GOT3 (cell line): ENCODE measurements at regions not wholly inside any gene's neighbourhood (a gene's known extent, or its start where the extent isn't known, plus 50 kb on each side); places are given as distances from the start of the nearest gene placed in this dataset.
"Not testable (repeated sequence)": the region's sequence is repeated elsewhere in the genome, so short reads cannot be mapped to it uniquely, and the experiment has no call there.

Experiments
- DNase-seq: peaks from one replicate; lab custom pipeline; 2025; ENCODE audit warnings: mixed read lengths; lab: John Stamatoyannopoulos, UW

DNA sequence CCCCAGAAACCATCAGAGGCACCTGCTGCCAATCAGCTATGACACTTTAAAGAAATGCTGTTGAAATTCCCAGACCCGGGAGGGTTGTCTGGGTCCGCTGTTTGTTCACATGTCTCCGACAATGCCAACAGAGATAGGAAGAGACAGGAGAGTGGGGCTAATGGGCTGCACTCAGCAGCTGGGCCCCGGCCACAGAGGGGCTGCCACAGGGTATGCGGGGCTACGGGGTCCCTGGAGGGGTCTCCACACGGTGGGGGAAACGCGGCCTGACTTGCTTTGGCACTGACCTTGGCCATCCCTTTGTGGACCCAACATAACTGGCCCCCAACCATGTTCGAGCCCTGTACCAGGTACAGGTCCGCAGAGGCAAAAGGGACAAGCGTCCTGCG is 121.0 kb upstream of the PPP1R26 start:
- DNase-seq, result no peak

DNA sequence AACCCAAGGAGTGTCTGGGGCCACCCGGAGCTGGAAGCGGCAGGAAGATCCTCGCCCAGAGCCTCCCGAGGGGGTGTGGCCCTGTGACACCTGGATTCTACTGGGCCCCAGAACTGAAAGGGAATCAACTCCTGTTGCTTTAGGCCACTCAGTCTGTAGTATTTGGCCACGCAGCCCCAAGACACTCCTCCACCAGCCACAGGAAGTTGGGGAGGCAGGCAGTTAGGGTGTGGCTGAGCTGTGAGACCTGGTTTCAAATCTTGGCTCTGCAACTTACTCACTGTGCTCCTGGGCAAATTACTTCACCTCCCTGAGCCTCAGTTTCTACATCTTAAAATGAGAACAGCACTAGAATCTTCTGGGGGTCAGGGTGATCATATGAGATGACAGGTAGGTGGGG is 119.8 kb upstream of the PPP1R26 start:
- DNase-seq, result no peak

DNA sequence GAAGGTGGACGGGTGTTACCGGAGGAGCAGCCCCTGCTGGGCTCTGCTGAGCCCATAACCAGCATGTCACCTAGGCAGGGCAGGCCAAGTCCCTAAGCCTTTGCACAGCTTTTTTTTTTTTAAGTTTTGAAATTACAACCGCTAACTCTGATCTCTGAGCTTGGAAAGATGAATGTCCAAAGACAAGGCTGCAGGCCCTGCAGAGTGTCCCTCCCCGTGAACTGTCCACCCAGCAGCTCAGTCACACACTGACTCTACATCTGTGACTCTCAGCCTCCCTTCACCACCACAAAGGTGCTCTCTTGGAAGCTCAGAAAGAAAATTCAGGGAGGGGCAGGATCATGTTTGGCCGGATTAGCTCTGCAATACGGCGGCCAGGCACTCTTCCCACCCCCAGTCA is 119.0 kb upstream of the PPP1R26 start:
- DNase-seq, result no peak

DNA sequence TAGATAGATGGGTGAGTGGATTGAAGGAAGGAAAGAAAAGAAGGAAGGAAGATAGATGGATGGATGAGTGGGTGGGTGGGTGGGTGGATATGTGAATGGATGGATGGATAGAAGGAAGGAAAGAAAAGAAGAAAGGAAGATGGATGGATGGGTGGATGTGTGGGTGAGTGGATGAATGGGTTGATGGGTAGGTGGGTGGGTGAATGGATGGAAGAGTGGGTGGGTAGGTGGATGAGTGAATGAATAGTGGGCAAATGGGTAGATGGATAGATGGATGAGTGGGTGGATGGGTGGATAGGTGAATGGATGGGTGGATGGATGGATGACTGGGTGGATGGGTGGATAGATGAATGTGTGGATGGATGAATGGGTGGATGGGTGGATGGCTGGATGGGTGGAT is 117.9 kb upstream of the PPP1R26 start:
- not testable (repeated sequence) for DNase-seq

DNA sequence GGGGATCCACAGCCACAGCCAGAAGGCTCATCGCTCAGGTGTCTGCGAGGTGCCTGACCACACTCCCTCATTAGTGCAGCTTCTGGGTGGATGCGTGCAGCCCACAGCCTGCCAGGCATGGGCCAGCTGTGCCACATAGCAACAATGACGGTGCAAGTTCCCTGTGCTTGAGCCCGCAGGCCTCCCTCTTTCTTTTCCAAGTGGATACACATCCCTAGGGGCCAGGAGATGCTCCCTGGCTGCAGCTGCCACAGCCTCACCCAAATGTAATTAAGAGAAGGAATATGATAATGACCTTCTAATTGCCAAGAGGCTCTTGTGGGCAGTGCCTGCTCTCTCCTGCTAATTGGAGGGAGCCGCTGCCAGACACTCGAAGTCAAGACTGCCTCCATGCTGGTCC is 116.0 kb upstream of the PPP1R26 start:
- no peak for DNase-seq

DNA sequence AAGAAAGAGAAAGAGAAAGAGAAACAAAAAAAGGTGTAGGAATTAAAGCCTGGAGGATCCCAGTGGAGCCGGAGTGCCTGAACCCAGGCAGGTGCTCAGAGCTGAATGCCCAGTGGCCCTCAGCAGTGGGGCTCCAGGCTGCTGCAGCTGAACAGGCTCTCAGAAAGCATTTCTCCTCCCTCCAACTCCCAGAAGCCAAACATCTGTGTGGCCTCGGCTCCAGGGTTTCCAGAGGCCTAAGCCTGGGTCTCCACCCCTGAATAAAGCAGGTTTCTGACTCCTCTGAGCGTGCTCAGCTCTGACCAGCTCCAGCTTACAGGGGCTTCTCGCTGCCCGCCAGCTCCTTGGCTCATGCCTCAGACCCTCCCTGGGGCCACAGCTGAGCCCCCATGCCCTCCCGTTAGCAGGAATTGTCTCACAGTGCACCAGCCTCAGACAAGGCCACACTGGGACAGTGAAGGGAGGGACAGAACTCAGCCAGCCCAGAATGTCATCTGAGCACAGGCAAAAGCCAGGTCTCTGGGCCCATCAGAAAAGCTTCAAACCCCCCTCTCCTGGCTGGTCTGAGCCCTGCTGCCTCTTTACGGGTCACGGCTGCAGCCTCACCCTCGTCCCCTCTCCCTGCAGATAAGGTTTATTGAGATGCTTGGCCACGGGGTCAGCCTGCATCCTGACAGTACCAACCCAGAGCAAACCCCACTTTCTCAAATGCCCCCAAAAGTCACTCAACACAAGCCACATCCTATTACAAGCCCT is 114.4 kb upstream of the PPP1R26 start:
- no peak for DNase-seq

DNA sequence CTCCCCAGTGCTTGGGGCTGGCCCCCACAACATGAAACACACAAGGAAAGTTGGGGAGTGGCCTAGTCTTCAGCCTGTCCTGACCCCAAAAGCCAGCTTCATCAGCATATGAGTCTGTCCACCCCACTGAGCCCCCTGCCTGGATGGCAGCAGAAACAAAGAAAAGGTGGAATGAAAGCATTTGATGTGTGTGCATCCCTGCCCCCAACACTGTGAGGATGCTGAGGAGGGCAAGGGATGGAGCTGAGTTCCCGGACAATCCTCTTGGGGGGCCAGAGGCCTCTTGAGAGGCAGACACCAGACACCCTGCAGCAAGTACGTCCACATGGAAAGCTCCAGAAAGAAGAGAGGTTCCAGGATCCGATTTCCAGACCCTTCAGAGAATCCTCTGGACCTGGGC is 113.5 kb upstream of the PPP1R26 start:
- DNase-seq, result no peak

DNA sequence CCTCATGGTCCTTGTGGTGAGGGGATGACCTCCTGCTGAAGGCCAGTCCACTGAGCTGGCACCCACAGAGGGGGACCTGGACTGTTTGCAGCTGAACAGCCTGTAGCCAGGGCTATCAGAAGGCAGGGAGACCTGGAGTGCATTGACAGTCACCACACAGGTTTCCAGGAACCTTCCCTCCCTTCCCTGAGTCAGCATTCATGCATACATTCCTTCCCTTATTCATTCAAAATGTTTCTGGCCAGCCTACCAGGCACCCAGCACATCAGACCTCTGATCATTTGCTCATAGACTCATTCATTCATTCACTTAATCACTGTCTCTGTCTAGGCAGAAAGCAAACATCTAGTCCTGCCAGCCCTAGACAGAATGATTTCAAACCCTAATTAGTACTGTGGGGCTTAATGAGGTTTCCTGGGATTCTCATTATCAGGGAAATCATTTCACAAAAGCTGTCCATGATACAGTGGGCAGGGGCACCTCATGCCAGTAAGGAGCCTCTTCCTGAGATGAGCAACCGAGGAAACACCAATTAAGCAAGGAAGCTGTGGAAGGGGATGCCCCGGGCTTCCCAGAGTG is 110.1 kb upstream of the PPP1R26 start:
- DNase-seq, result no peak

DNA sequence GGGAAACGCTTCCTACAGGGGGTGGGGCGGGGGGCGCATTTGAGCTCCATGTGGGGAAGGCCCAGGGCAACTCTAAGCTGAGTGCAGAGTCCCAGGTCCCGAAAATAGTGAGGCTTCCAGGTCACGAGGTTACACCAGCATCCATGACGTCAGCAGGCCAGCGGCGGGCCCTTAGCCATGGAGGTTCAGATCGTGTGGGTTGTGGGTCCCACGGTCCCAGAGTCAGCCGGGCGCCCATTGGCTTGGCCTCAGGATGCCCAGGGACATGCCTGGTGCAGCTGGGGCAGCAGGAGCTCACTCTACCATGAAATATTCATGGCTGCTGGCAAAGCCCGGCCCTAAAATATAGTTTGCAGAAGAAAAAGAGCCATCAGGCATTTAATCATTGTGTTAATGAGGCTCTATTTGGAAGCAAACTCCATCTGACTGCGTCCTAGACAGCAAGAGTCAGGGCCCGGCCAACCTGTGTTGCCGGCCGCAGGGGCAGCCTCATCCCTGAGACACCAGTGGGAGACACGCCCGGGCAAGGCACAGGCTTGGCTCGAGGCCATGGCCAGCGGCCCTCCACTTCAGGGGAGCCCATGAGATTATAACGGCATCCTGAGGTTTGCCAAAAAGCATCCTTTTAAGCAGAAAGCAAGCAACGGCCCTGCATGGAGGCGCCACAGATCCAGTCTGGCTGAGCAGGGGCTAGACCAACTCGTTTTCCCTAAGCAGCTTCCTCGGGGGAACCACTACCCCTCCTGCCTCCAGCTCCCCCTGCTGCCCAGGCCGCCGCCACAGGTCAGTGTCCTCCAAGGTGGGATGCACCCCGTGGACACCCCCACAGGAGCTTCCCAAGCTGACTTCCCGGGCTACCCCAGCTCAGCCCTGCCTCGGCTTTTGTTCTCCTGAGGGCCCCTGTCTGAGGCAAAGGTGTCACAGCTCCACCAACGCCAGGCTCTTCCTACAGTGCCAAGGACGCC is 108.9 kb upstream of the PPP1R26 start:
- no peak for DNase-seq

DNA sequence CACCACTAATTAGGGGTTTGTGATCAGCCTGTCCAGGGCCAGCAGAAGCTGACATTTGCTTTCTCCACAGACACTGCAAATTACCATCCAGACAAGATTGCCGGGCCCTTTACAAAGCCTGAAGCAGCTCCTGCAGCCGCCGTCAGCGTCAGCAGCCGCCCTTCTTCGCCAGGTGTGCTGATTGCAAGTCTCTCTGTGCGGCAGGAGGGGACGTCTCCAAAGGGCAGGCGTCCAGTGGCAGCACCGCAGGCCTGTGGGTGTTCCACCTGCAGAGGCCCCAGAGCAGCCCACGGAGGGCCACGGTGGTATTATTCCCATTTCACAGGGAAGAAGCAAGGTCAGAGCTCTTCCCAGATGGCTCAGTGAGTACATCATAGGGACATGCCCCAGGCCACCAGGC is 108.0 kb upstream of the PPP1R26 start:
- DNase-seq, result no peak

DNA sequence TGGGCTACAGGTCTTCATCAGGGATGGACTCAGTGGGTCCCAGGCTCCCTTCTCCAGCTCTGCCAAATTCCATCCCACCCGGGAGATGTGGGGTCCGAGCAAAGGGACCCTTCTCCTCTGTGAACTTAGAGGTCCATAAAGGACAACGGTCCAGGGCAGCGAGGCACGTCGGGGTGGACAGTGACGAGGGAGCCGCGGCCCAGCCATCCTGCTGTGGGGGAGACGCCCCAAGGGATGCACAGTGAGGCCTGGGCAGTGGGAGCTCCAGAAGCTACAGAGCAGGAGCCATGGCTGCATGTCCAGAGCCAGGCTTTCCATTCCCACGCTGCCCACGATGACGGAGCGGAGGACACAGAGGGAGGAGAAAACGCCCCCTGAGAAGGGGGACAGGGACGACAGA is 107.5 kb upstream of the PPP1R26 start:
- DNase-seq, result no peak

DNA sequence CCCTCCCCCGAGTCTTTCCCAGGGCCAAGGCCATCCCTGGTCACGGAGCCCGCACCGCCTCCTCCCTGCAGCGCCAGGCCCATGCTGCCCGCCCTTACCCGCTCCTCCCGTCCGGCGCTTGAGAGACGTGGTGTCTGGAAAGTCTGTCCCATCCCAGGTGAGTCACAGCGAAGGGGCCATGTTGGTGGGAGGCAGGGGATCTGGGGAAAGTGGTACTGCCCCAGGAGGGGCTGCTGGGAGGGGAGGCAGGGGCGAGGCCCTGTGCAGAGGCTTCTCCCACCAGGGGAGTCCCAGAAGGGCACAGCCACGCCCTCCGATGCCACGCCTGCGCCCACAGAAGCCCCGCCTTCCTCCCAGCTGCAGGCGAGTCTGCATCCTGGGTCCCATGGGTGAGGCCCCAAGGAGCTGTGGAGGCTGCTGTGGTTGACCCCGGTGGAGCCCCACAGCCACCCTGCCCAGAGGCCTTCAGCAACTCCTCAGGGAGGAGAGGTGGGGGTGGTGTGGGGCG is 107.0 kb upstream of the PPP1R26 start:
- DNase-seq, result no peak

DNA sequence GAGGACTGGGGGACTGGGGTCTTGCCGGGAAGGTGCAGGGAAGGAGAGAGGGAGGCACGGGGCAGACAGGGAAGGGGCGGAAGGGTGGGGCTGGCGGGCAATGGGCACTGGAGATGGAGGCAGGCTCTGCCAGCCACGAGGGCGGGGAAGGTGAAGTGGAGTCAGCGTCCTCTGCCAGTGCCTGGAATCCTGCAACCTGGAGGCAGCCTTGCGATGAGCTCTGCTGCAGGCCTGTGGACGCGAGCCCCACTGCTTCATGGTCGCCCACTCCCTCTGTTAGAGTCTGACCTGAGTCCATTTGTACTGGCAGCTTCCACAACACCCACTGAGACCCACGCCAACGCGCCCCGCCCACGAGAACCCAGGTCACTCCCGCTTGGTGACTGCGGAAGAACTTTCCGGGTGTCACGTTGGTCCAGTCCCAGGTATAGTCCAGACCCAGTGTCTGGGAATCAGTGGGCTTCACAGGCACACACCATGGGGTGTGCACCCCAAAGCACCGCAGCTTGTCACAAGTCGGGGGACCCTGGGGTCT is 106.4 kb upstream of the PPP1R26 start:
- DNase-seq, result no peak

DNA sequence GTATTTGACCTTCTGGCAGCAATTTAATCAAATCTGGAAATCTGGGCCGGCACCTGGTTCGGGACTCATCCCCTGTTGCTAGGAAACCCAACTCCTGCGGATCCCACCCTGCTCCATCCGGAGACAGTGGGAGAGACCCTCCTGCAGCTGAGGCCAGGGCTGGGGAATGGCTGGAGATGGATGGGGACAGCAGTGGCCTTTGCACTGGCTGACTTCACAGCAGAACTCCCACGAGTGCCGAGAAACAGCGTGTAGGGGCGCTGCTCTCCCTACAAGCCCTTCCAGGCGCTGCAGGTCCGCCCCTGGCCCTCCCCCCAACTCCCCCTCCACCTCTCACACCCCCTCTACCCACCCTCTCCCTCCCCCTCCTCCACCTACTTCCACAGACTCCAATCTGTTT is 105.8 kb upstream of the PPP1R26 start:
- DNase-seq, result no peak

DNA sequence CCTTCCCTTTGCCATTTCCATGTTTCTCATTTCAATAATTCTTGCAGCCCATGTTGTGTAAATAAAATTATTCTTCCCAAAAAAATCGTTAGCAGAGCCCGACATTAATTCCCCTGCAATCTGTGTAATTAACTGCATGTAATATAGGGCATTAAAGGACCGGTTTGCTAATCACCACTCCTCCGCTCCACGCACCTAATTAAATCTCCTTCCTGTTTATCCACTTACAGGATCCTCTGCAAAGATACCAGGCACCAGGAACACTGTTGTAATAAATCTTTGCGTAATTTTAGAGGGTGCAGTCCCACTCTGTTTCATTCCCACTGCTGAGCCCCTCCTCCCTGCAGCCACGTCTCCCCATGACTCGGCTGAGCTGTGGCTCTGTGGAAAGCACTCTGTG is 105.0 kb upstream of the PPP1R26 start:
- no peak for DNase-seq

DNA sequence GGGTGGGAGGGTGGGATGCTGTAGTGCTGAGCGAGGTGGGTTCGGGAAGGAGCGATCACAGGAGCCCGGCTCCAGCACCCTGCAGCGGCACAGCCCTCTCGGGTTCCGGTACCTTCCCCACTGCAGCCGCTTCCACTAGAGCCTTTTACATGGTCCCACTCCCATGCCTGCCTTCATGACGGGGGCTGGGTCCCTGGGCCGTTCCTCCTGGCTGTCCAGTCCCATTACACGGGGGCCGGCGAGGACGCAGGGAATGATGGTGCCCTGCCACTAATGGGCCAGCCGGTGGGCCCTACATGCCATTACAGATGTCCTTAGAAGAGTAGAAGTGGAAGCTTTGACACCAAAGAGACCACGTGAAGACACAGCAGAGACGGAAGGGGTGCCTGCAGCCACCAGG is 104.6 kb upstream of the PPP1R26 start:
- no peak for DNase-seq

DNA sequence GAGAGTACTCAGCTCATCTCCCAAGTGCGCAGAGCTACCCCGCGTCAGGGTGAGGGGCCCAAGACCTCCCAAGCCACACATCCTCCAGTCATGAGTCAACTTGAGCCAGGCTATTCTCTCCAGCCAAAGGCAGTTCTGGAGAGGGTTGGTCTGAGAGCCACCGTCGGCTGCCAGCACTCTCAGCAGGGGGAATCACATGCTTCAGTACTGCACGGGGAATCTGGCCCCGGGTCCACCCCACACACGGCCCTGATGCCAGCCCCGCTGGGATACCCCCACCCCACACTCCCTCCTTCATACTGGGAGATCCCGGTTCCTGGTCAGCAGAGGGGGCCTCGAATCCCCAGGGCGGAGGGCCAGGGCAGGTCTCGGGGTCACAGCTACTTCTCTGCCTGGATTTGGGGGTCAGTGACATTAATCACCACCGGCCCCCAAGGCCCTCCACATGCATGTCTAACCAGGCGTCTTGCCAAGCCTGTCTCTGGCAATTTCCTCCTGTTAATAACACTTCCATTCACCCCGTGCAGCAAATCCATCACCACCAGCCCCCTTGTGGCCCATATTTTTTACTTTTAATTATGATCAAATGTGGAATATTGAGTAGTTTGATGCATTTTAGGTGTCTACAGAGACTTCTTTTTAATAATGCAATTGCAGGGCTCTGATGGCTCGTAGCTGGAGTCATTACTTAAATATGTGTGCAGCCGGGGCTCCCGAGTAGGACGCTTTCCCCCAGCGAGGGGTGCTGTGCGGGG is 102.9 kb upstream of the PPP1R26 start:
- DNase-seq, result no peak

DNA sequence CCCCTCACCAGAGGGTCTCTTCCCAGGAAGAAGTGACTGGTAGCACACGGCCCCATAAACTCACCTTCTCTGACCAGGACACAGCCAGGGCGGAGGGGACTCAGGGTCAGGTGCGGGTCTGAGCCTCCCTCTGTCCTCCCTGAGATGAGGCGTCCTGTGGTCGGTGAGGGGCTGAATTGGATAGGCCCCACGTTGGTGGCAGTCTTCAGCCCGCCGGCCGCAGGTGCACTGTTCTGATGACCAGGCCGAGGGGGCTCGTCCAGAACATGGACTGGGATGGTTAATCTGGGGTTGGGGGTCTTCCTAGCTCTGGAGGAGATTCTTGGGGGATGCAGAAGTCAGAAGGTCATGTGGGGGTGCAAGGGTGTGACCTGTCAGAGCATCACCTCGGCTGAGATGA is 102.2 kb upstream of the PPP1R26 start:
- DNase-seq, result no peak

DNA sequence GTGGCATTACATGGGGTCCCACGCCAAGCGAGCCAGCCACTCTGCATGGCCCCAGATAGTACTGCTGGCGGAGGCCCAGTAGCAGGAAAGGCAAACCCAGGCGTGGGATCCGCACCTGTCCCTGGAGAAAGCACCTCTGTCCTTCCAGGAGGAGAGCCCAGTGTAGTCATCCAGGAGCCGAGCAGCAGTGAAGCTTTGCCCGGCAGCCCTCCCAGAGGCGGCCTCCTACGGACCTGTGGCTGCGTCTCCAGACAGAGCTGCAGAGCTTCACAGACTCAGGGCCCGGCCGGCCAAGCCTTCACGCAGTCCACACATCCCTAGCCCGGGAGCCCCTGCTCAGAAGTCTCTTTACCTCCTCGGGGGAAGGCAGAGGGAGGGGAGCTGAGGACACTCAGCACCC is 100.8 kb upstream of the PPP1R26 start:
- DNase-seq, result no peak

DNA sequence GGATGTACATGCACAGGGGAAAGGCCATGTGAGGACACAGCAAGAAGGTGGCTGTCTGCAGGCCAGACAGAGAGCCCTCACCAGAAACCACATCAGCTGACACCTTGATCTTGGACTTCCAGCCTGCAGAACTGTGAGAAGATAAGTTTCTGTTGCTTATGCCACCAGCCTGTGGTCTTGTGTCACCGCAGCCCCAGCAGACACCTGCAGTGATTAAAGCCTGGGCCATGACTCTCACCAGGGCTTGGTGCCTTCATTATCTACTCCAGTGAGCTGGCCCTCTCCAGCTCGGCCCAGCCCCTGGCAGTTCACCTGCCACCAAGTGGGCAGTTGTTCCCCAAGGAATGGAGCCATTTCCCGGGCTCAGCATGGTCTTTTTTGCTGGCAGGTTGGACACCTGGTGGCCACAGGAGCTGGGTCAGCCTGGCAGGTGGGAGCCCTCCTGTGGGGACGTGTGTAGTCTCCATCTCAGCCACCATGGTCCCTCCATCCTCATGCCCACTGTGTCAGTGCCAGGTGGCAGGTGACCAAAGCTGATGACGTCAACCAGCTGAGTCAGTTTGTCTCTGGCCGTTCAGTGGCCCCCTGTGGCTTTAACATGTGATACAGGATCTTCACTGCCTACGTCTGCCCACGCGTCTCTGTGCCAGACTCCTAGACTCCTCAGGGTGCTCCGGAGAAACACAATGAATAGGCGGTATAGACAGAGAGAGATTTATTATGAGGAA is 99.9 kb upstream of the PPP1R26 start:
- no peak for DNase-seq
